HEK293T (cell line): ENCODE measurements at regions not wholly inside any gene's neighbourhood (a gene's known extent, or its start where the extent isn't known, plus 50 kb on each side); places are given as distances from the start of the nearest gene placed in this dataset.

ENCODE experiments used
- CTCF ChIA-PET: fragments of 350-600 bp; formaldehyde crosslinking; extraction: SDS; loops from one replicate; lab custom pipeline; 2021; ENCODE audit warnings: antibody characterized with exemption, inconsistent platforms; lab: Yijun Ruan, JAX
- POLR2A ChIA-PET: fragments of 350-600 bp; formaldehyde crosslinking; extraction: SDS; loops from one replicate; lab custom pipeline; 2020; ENCODE audit warnings: antibody characterized with exemption, inconsistent platforms; lab: Yijun Ruan, JAX
- DNase-seq: peaks from one replicate; pipeline ENCODE4 v3.0.0; 2012; ENCODE audit warnings: mixed read lengths; ENCODE audit errors: extremely low spot score
- ARNT ChIP-seq: fragments of 450-650 bp; IDR thresholded peaks from 2 replicates; pipeline ENCODE4 v1.6.1; 2017; ENCODE audit warnings: mild to moderate bottlenecking
- BHLHE40 ChIP-seq: fragments of 450-650 bp; IDR thresholded peaks from 2 replicates; pipeline ENCODE4 v1.6.1; 2016; ENCODE audit warnings: mild to moderate bottlenecking, moderate library complexity, borderline replicate concordance
- CTBP1 ChIP-seq: fragments of 450-650 bp; IDR thresholded peaks from 2 replicates; pipeline ENCODE4 v1.6.1; 2016; ENCODE audit warnings: borderline replicate concordance
- ELF4 ChIP-seq: fragments of 450-650 bp; IDR thresholded peaks from 2 replicates; pipeline ENCODE4 v1.6.1; 2017; ENCODE audit warnings: antibody characterized with exemption
- FOXA1 ChIP-seq: fragments of 450-650 bp; IDR thresholded peaks from 2 replicates; pipeline ENCODE4 v1.6.1; 2016; ENCODE audit warnings: mild to moderate bottlenecking
- FOXK2 ChIP-seq: fragments of 450-650 bp; IDR thresholded peaks from 2 replicates; pipeline ENCODE4 v1.6.1; 2016; ENCODE audit warnings: mild to moderate bottlenecking
- FOXM1 ChIP-seq: fragments of 450-650 bp; IDR thresholded peaks from 2 replicates; pipeline ENCODE4 v1.6.1; 2017; ENCODE audit warnings: mild to moderate bottlenecking, borderline replicate concordance
- HDGF ChIP-seq: fragments of 450-650 bp; IDR thresholded peaks from 2 replicates; pipeline ENCODE4 v1.6.1; 2017; ENCODE audit warnings: antibody characterized with exemption, borderline replicate concordance
- L3MBTL2 ChIP-seq: fragments of 450-650 bp; conservative IDR thresholded peaks from 2 replicates; pipeline ENCODE4 v1.6.1; 2016; ENCODE audit warnings: mild to moderate bottlenecking
- LEF1 ChIP-seq: fragments of 450-650 bp; IDR thresholded peaks from 2 replicates; pipeline ENCODE4 v1.6.1; 2017; ENCODE audit warnings: mild to moderate bottlenecking, borderline replicate concordance
- NFRKB ChIP-seq: fragments of 450-650 bp; IDR thresholded peaks from 2 replicates; pipeline ENCODE4 v1.6.1; 2016; ENCODE audit warnings: mild to moderate bottlenecking, moderate library complexity
- SP1 ChIP-seq: fragments of 450-650 bp; IDR thresholded peaks from 2 replicates; pipeline ENCODE4 v1.6.1; 2017
- SUZ12 ChIP-seq: fragments of 450-650 bp; IDR thresholded peaks from 2 replicates; pipeline ENCODE4 v1.6.1; 2016; ENCODE audit warnings: mild to moderate bottlenecking
- TARDBP ChIP-seq: fragments of 450-650 bp; IDR thresholded peaks from 2 replicates; pipeline ENCODE4 v1.6.1; 2016
- ZNF384 ChIP-seq: fragments of 450-650 bp; IDR thresholded peaks from 2 replicates; pipeline ENCODE4 v1.6.1; 2016
- TF ChIP-seq, protein P1 (sequence below): fragments of 450-650 bp; IDR thresholded peaks from 2 replicates; pipeline ENCODE4 v1.6.1; 2016

DNA sequence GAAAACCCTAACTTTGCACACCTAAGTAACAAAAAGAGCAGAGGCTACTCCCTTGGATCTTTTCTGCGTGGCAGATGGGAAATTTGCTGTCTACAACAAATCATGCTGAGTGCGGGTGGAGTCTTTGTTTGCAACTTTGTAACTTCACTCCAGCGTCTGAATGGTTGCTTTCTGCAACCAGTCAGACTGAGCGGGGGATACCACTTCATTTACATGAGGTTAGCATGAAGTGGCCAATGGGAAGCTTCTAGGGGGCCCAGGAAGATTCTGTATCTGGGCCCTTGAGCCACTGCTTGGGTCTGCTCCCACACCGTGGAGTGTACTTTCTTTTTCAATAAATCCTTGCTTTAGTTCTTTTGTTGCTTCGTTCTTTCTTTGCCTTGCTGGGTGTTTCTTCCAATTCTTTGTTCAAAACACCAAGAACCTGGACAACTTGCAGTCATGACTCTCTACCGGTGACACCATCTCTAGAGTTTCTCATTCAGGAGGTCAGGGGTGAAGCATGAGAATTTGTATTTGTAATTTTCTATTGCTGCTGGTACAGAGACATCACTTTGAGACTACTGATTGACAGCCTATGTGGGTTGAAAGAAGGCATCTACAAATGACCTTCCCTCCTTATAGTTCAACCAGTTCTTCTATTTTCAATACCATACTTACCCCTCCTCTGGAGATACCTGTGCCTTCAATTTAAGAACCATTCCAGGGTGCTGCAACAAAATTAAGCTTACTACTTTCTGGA, 55.8 kb upstream of the RC3H1 start:
- POLR2A ChIA-PET = no interaction called here
- CTCF ChIA-PET = no interaction called here
- TF ChIP-seq FOXM1 = no peak
- TF ChIP-seq FOXK2 = no peak
- no peak for TF ChIP-seq CTBP1
- no peak for TF ChIP-seq SUZ12
- TF ChIP-seq BHLHE40 = no peak
- TF ChIP-seq NFRKB = no peak
- TF ChIP-seq TARDBP = no peak
- TF ChIP-seq, protein P1, sequence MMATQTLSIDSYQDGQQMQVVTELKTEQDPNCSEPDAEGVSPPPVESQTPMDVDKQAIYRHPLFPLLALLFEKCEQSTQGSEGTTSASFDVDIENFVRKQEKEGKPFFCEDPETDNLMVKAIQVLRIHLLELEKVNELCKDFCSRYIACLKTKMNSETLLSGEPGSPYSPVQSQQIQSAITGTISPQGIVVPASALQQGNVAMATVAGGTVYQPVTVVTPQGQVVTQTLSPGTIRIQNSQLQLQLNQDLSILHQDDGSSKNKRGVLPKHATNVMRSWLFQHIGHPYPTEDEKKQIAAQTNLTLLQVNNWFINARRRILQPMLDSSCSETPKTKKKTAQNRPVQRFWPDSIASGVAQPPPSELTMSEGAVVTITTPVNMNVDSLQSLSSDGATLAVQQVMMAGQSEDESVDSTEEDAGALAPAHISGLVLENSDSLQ = no peak
- no peak for TF ChIP-seq SP1
- TF ChIP-seq L3MBTL2 = no peak
- TF ChIP-seq ELF4 = no peak
- TF ChIP-seq ZNF384 = no peak
- no peak for TF ChIP-seq LEF1
- no peak for TF ChIP-seq FOXA1
- DNase-seq = no peak

DNA sequence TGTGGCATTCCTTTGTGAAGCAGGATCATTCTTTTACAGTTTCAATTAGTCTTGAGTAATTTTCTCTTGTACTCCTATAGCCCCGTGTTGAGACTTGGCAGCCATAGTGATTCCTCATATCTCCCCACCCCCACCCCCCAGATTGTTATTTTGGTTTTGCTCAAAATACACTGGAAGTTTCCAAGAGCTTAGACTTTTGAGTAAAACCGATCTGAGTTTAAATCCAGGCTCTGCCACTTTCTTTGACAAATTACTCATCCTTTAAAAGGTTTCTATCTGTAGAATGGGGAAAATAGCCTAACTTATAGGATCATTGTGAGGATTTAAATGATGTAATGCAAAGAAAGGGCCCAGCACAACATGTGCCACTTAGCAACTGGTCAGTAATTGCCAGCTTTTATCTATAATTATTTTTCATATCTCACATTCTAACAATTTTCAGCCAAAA, 53.1 kb upstream of the RC3H1 start:
- no peak for DNase-seq
- TF ChIP-seq FOXK2 (no peak), BHLHE40 (no peak), HDGF (no peak), SUZ12 (no peak), ELF4 (no peak), FOXA1 (no peak), ARNT (no peak), NFRKB (no peak), CTBP1 (no peak), TARDBP (no peak), ZNF384 (no peak), SP1 (no peak), LEF1 (no peak), L3MBTL2 (no peak), FOXM1 (no peak)
- TF ChIP-seq, protein P1 = no peak
- CTCF ChIA-PET = interaction anchor here (0.6 kb wide), 1 partner anchor 371 kb away, joined by 4 read pairs; no protein-coding TSS in a partner anchor
- POLR2A ChIA-PET = no interaction called here

DNA sequence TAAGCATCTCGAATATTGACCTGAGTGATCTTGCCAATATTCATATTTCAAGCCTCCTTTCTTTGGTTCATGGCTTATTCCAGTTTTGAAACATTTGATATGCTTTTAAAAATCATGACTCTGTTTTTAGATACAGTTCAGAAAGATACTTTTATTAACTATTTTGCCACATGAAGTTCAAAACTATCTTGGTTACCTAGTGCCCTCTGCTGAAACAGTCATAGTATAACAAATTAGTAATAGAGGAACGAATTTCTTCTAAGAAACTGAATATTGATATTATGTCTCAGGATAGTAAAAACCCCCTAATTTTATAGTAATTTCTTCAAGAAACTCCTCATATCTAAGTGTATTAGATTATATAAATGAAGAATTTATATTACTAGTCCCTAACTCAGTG, 52.6 kb upstream of the RC3H1 start:
- POLR2A ChIA-PET = no interaction called here
- TF ChIP-seq FOXA1 (no peak), ELF4 (no peak), CTBP1 (no peak), L3MBTL2 (no peak), TARDBP (no peak), NFRKB (no peak), FOXM1 (no peak), FOXK2 (no peak), LEF1 (no peak), SUZ12 (no peak), ARNT (no peak), HDGF (no peak), SP1 (no peak), ZNF384 (no peak), BHLHE40 (no peak)
- TF ChIP-seq, protein P1 = no peak
- no peak for DNase-seq
- CTCF ChIA-PET = no interaction called here

DNA sequence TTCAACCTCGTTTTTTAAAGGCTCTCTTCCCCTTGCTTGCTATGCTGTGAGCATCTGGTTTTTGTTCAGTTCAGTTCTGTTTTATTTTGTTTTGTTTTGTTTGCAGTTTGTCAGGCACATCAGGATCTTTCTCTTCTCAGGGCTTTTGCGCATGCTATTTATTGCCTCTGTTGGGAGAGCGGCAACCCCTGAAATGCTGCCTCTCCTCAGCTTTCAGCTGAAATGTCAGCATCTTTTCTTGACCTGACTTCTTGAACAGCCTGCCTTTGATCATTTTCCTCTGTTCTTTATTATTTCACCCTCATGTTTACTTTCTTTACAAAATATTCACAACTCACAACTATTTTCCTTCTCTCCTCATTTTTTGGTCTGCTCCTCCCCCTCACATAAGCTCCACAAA, 50.4 kb upstream of the RC3H1 start:
- CTCF ChIA-PET = interaction anchor here (0.6 kb wide), 1 partner anchor 1353 kb away, joined by 3 read pairs; no protein-coding TSS in a partner anchor
- POLR2A ChIA-PET = no interaction called here

More for the DNA sequence above, 50.4 kb upstream of the RC3H1 start:
- DNase-seq = no peak
- TF ChIP-seq ARNT (no peak), SUZ12 (no peak), SP1 (no peak), ZNF384 (no peak), FOXK2 (no peak), ELF4 (no peak), TARDBP (no peak), LEF1 (no peak), CTBP1 (no peak), HDGF (no peak), BHLHE40 (no peak), FOXM1 (no peak), FOXA1 (no peak), L3MBTL2 (no peak)
- TF ChIP-seq, protein P1 = no peak
